ENCODE measurements at regions not wholly inside any gene's neighbourhood (a gene's known extent, or its start where the extent isn't known, plus 50 kb on each side); places are given as distances from the start of the nearest gene placed in this dataset.

- no peak for DNase-seq
These were observed 54.6 kb upstream of the CSF3R start for GRCh38 chr1:36537190-36537768.

- DNase-seq = no peak
These were observed 54.0 kb upstream of the CSF3R start for GRCh38 chr1:36536727-36537126.

- DNase-seq = no peak
These were observed 52.1 kb upstream of the CSF3R start for GRCh38 chr1:36534711-36535412.

GRCh38 chr1:36533897-36534296 lies 51.2 kb upstream of the CSF3R start:
- DNase-seq = no peak

- DNase-seq = no peak
These were observed 50.2 kb upstream of the CSF3R start for GRCh38 chr1:36532810-36533401.
